ENCODE measurements at regions not wholly inside any gene's neighbourhood (a gene's known extent, or its start where the extent isn't known, plus 50 kb on each side); places are given as distances from the start of the nearest gene placed in this dataset.

GRCh38 chr12:97324471-97324870 is 138.1 kb upstream of the RMST start:
- no peaks in the 10 kb centered on the region for H3K36me3 ChIP-seq (ENCODE audit: low read depth)
- H3K9me2 ChIP-seq (ENCODE audit: insufficient read depth), result no peaks in the 10 kb centered on the region
- H3K27me3 ChIP-seq (ENCODE audit: insufficient read depth, low read depth), result peaks cover 74% of the 10 kb centered on the region
- no peak overlapping the region for H3K27ac ChIP-seq
- ChIA-PET POLR2A (ENCODE audit: unreplicated experiment) (no interaction called here), CTCF (no interaction called here)
- no peaks in the 10 kb centered on the region for H3K79me2 ChIP-seq (ENCODE audit: low read depth)
- no peak overlapping the region for H2AFZ ChIP-seq
- no peaks in the 10 kb centered on the region for H3K9me3 ChIP-seq (ENCODE audit: insufficient read depth, low read depth)
- no peak overlapping the region for H3K4me3 ChIP-seq
- H3F3A ChIP-seq (ENCODE audit: insufficient read depth, low read depth), result no peaks in the 10 kb centered on the region
- H3K4me1 ChIP-seq (replicated peaks; ENCODE audit: insufficient read depth), result no peaks in the 10 kb centered on the region
- no TSS peak for BruUV-seq (replicated peaks)
- DNase-seq, result no peak
- TF ChIP-seq CTCF (conservative IDR thresholded peaks at IDR 0.05) (no peak), EZH2 (IDR thresholded peaks at IDR 0.05; ENCODE audit: low read depth) (no peak)
- H4K20me1 ChIP-seq (ENCODE audit: insufficient read depth), result no peaks in the 10 kb centered on the region
- intact Hi-C loops (cut with micrococcal nuclease; ENCODE audit: unreplicated experiment), result no loop called here
- H3K4me2 ChIP-seq, result no peak overlapping the region

- Histone ChIP-seq H3K4me2 (no peak overlapping the region), H3K9me3 (ENCODE audit: insufficient read depth, low read depth) (no peaks in the 10 kb centered on the region), H4K20me1 (ENCODE audit: insufficient read depth) (no peaks in the 10 kb centered on the region), H3F3A (ENCODE audit: insufficient read depth, low read depth) (no peaks in the 10 kb centered on the region), H3K36me3 (ENCODE audit: low read depth) (no peaks in the 10 kb centered on the region), H3K79me2 (ENCODE audit: low read depth) (no peaks in the 10 kb centered on the region), H3K9me2 (ENCODE audit: insufficient read depth) (no peaks in the 10 kb centered on the region), H3K27ac (no peak overlapping the region), H3K27me3 (ENCODE audit: insufficient read depth, low read depth) (peaks cover 20% of the 10 kb centered on the region), H3K4me1 (replicated peaks; ENCODE audit: insufficient read depth) (no peaks in the 10 kb centered on the region), H2AFZ (no peak overlapping the region), H3K4me3 (no peak overlapping the region)
- intact Hi-C loops (cut with micrococcal nuclease; ENCODE audit: unreplicated experiment), result no loop called here
- POLR2A ChIA-PET (ENCODE audit: unreplicated experiment), result no interaction called here
- CTCF ChIA-PET, result no interaction called here
- BruUV-seq (replicated peaks), result no TSS peak
- no peak for DNase-seq
- no peak for TF ChIP-seq EZH2 (IDR thresholded peaks at IDR 0.05; ENCODE audit: low read depth)
Observed at GRCh38 chr12:97335115-97335514, 127.5 kb upstream of the RMST start.

- no TSS peak for BruUV-seq (replicated peaks)
- CTCF ChIA-PET, result no interaction called here
Observed at GRCh38 chr12:97336900-97337751, 125.5 kb upstream of the RMST start.

More at GRCh38 chr12:97336900-97337751, 125.5 kb upstream of the RMST start:
- Histone ChIP-seq H3K27me3 (ENCODE audit: insufficient read depth, low read depth) (peaks cover 20% of the 10 kb centered on the region), H2AFZ (no peak overlapping the region), H3K27ac (no peak overlapping the region), H3K4me3 (no peak overlapping the region), H3K9me2 (ENCODE audit: insufficient read depth) (no peaks in the 10 kb centered on the region), H3K36me3 (ENCODE audit: low read depth) (no peaks in the 10 kb centered on the region), H3K79me2 (ENCODE audit: low read depth) (no peaks in the 10 kb centered on the region), H3K4me2 (no peak overlapping the region), H3K9me3 (ENCODE audit: insufficient read depth, low read depth) (no peaks in the 10 kb centered on the region), H3F3A (ENCODE audit: insufficient read depth, low read depth) (no peaks in the 10 kb centered on the region), H3K4me1 (replicated peaks; ENCODE audit: insufficient read depth) (no peaks in the 10 kb centered on the region), H4K20me1 (ENCODE audit: insufficient read depth) (no peaks in the 10 kb centered on the region)
- no peak for TF ChIP-seq CTCF (conservative IDR thresholded peaks at IDR 0.05)
- no peak for TF ChIP-seq EZH2 (IDR thresholded peaks at IDR 0.05; ENCODE audit: low read depth)
- intact Hi-C loops (cut with micrococcal nuclease; ENCODE audit: unreplicated experiment), result no loop called here
- POLR2A ChIA-PET (ENCODE audit: unreplicated experiment), result no interaction called here
- no peak for DNase-seq
